B cell (primary cell): ENCODE measurements at regions not wholly inside any gene's neighbourhood (a gene's known extent, or its start where the extent isn't known, plus 50 kb on each side); places are given as distances from the start of the nearest gene placed in this dataset.

Experiments used
- ATAC-seq: fragments of 200-7000 bp; cut with Tn5 transposase; one replicate; pipeline ENCODE4 v1.10.0; 2021; ENCODE audit warnings: low read depth, mild to moderate bottlenecking, moderate number of reproducible peaks, moderate library complexity
- CTCF ChIA-PET: fragments of 350-600 bp; sonication (Branson Sonifier 250); formaldehyde crosslinking; loops from one replicate; lab custom pipeline; 2021; ENCODE audit warnings: antibody characterized with exemption, inconsistent platforms; lab: Charles Lee
- POLR2A ChIA-PET: fragments of 350-600 bp; sonication (Branson Sonifier 250); formaldehyde crosslinking; loops from one replicate; lab custom pipeline; 2021; ENCODE audit warnings: antibody characterized with exemption; lab: Charles Lee
- DNase-seq: peaks from one replicate; pipeline ENCODE4 v3.0.0; 2013
- H2AFZ ChIP-seq: 2 replicates; pipeline ENCODE4 v1.6.1; 2012; ENCODE audit warnings: mild to moderate bottlenecking, low read depth, low read length; ENCODE audit not compliant: insufficient read depth, poor library complexity, severe bottlenecking
- H3K27ac ChIP-seq, 2 donors: 1 replicate in 1 of 2; 2 replicates in 1 of 2; pipeline ENCODE4 v1.5.1; 2012 to 2013; ENCODE audit warnings: low read length in 2 of 2, mild to moderate bottlenecking in 2 of 2, moderate library complexity in 1 of 2
- H3K27me3 ChIP-seq, 4 experiments: fragments of 200-600 bp in 1 of 4; sonication (generic) in 1 of 4; replicated peaks in 1 of 4; 1 replicate in 2 of 4; 2 replicates in 2 of 4; pipeline versions ENCODE4 v1.6.1 to v1.7.0; 2013 to 2016; ENCODE audit warnings: low read length in 3 of 4, mild to moderate bottlenecking in 2 of 4, mixed read lengths in 1 of 4, moderate library complexity in 1 of 4; ENCODE audit not compliant: insufficient read depth in 4 of 4, control insufficient read depth in 3 of 4; ENCODE audit errors: control extremely low read depth in 1 of 4
- H3K36me3 ChIP-seq, 2 experiments: replicated peaks in 1 of 2; 1 replicate in 1 of 2; 2 replicates in 1 of 2; pipeline versions ENCODE4 v1.6.1 to v1.7.1; 2013; ENCODE audit warnings: low read length in 1 of 2; ENCODE audit not compliant: insufficient read depth in 2 of 2, control insufficient read depth in 1 of 2; ENCODE audit errors: control extremely low read depth in 1 of 2, extremely low read depth in 1 of 2
- H3K4me1 ChIP-seq, 2 donors: fragments of 200-600 bp in 1 of 2; sonication (generic) in 1 of 2; 1 replicate in 1 of 2; 2 replicates in 1 of 2; pipeline versions ENCODE4 v1.5.1 to v1.6.1; 2013 to 2017; ENCODE audit warnings: low read length in 2 of 2; ENCODE audit not compliant: control insufficient read depth in 2 of 2, insufficient read depth in 2 of 2
- H3K4me2 ChIP-seq: replicated peaks from 2 replicates; pipeline ENCODE3; 2012; ENCODE audit warnings: mild to moderate bottlenecking, low read depth, low read length; ENCODE audit not compliant: poor library complexity, severe bottlenecking
- H3K4me3 ChIP-seq, 5 experiments: fragments of 200-600 bp in 1 of 5; sonication (generic) in 1 of 5; 1 replicate in 3 of 5; 2 replicates in 2 of 5; pipeline versions ENCODE4 v1.5.1 to v1.7.0; 2011 to 2016; ENCODE audit warnings: low read length in 4 of 5, mild to moderate bottlenecking in 4 of 5, low read depth in 2 of 5, control low read depth in 1 of 5, moderate library complexity in 1 of 5; ENCODE audit not compliant: insufficient read depth in 1 of 5; ENCODE audit errors: control extremely low read depth in 1 of 5, extremely low read depth in 1 of 5
- H3K79me2 ChIP-seq: fragments of 200-600 bp; sonication (generic); one replicate; pipeline ENCODE4 v1.6.0; 2016; ENCODE audit warnings: low read length; ENCODE audit not compliant: control insufficient read depth, insufficient read depth
- H3K9ac ChIP-seq: fragments of 200-600 bp; sonication (generic); 2 replicates; pipeline ENCODE4 v1.6.1; 2017; ENCODE audit warnings: mild to moderate bottlenecking, low read length, moderate library complexity
- H3K9me3 ChIP-seq, 3 donors: one replicate each; pipeline versions ENCODE4 v1.6.1 to v1.7.1; 2013; ENCODE audit warnings: low read length in 2 of 3; ENCODE audit not compliant: control insufficient read depth in 2 of 3, insufficient read depth in 1 of 3; ENCODE audit errors: control extremely low read depth in 1 of 3
- H4K20me1 ChIP-seq: 2 replicates; pipeline ENCODE4 v1.6.0; 2012; ENCODE audit warnings: mild to moderate bottlenecking, low read length; ENCODE audit not compliant: insufficient read depth, control insufficient read depth, poor library complexity, severe bottlenecking
- H3K27ac Mint-ChIP-seq: one replicate; pipeline ENCODE4 v1.8.0; 2021; ENCODE audit warnings: mixed read lengths
- H3K27me3 Mint-ChIP-seq: one replicate; pipeline ENCODE4 v1.8.0; 2021; ENCODE audit warnings: mixed read lengths
- H3K4me1 Mint-ChIP-seq: one replicate; pipeline ENCODE4 v1.8.0; 2021; ENCODE audit warnings: mixed read lengths
- H3K4me3 Mint-ChIP-seq: one replicate; pipeline ENCODE4 v1.8.0; 2021; ENCODE audit warnings: mixed read lengths
- H3K9me3 Mint-ChIP-seq: one replicate; pipeline ENCODE4 v1.8.0; 2022; ENCODE audit warnings: mixed read lengths; ENCODE audit not compliant: insufficient read depth
- CTCF ChIP-seq: fragments of 200-600 bp; IDR thresholded peaks from one replicate; pipeline ENCODE4 v1.8.0; 2022; ENCODE audit warnings: antibody characterized with exemption, mild to moderate bottlenecking
- EZH2 ChIP-seq: IDR thresholded peaks from 2 replicates; pipeline ENCODE4 v1.6.1; 2012; ENCODE audit warnings: borderline replicate concordance, low read depth, mild to moderate bottlenecking, moderate library complexity, low read length; ENCODE audit not compliant: insufficient read depth, poor library complexity, severe bottlenecking
- WGBS: methylation state at CpG from one replicate; pipeline ENCODE4 v1.1.5; 2013; ENCODE audit warnings: missing lambda C conversion rate; ENCODE audit not compliant: insufficient coverage; 5-methylcytosine and 5-hydroxymethylcytosine counted together
- intact Hi-C: fragments of 100-400 bp; cut with micrococcal nuclease; formaldehyde crosslinking; loops from one replicate; pipeline ENCODE4 v1.10.0; 2022

GRCh38 chrX:150014525-150014924 lies 76.2 kb upstream of the EOLA2 start:
- H3K9me3 ChIP-seq, result no peaks in the 10 kb centered on the region
- no peaks in the 10 kb centered on the region for H3K4me1 Mint-ChIP-seq
- no peak for TF ChIP-seq EZH2
- no peak for TF ChIP-seq CTCF
- H4K20me1 ChIP-seq, result no peaks in the 10 kb centered on the region
- H3K4me2 ChIP-seq, result no peak overlapping the region
- no peak overlapping the region for H3K4me3 ChIP-seq
- H3K4me1 ChIP-seq, result no peaks in the 10 kb centered on the region
- no peak overlapping the region for H3K4me3 Mint-ChIP-seq
- POLR2A ChIA-PET, result no interaction called here
- H3K36me3 ChIP-seq, result no peaks in the 10 kb centered on the region
- no peak overlapping the region for H3K9ac ChIP-seq
- no peak for DNase-seq
- no peak overlapping the region for H3K27ac ChIP-seq
- no CpG with 5 or more reads among the region's 1 CpG for WGBS
- no peaks in the 10 kb centered on the region for H3K27me3 Mint-ChIP-seq
- CTCF ChIA-PET, result no interaction called here
- no peak for ATAC-seq
- no peaks in the 10 kb centered on the region for H3K79me2 ChIP-seq
- H2AFZ ChIP-seq, result no peak overlapping the region
- intact Hi-C loops, result no loop called here
- H3K27me3 ChIP-seq, result no peaks in the 10 kb centered on the region
- H3K9me3 Mint-ChIP-seq, result no peaks in the 10 kb centered on the region
- no peak overlapping the region for H3K27ac Mint-ChIP-seq

- POLR2A ChIA-PET, result no interaction called here
- no peaks in the 10 kb centered on the region for H4K20me1 ChIP-seq
- H3K4me3 Mint-ChIP-seq, result no peak overlapping the region
- H3K79me2 ChIP-seq, result no peaks in the 10 kb centered on the region
- no peak for TF ChIP-seq CTCF
- no peak for TF ChIP-seq EZH2
- no peaks in the 10 kb centered on the region for H3K27me3 Mint-ChIP-seq
- intact Hi-C loops, result no loop called here
- H3K4me3 ChIP-seq, result no peak overlapping the region
- no CpG with 5 or more reads among the region's 1 CpG for WGBS
- no peaks in the 10 kb centered on the region for H3K4me1 Mint-ChIP-seq
- no peak overlapping the region for H3K9ac ChIP-seq
- H3K27ac ChIP-seq, result no peak overlapping the region
- H3K36me3 ChIP-seq, result no peaks in the 10 kb centered on the region
- DNase-seq (no peak), ATAC-seq (no peak)
- no peak overlapping the region for H2AFZ ChIP-seq
- H3K4me2 ChIP-seq, result no peak overlapping the region
- H3K9me3 Mint-ChIP-seq, result no peaks in the 10 kb centered on the region
- CTCF ChIA-PET, result no interaction called here
- H3K9me3 ChIP-seq, result no peaks in the 10 kb centered on the region
- H3K27me3 ChIP-seq, result no peaks in the 10 kb centered on the region
- H3K27ac Mint-ChIP-seq, result no peak overlapping the region
- no peaks in the 10 kb centered on the region for H3K4me1 ChIP-seq
These were observed 79.6 kb upstream of the EOLA2 start for GRCh38 chrX:150017868-150018267.
